AG10803 (cell line): ENCODE measurements at regions not wholly inside any gene's neighbourhood (a gene's known extent, or its start where the extent isn't known, plus 50 kb on each side); places are given as distances from the start of the nearest gene placed in this dataset.

Experiments
- DNase-seq: peaks from one replicate; pipeline ENCODE4 v3.0.0; 2010; ENCODE audit warnings: low read depth
- H3K4me3 ChIP-seq: 2 replicates; pipeline ENCODE4 v1.5.1; 2011; ENCODE audit warnings: mild to moderate bottlenecking, low read length, control low read depth
- CTCF ChIP-seq: conservative IDR thresholded peaks from 2 replicates; pipeline ENCODE4 v1.5.1; 2011; ENCODE audit warnings: mild to moderate bottlenecking, low read length, control low read depth, inconsistent platforms

DNA sequence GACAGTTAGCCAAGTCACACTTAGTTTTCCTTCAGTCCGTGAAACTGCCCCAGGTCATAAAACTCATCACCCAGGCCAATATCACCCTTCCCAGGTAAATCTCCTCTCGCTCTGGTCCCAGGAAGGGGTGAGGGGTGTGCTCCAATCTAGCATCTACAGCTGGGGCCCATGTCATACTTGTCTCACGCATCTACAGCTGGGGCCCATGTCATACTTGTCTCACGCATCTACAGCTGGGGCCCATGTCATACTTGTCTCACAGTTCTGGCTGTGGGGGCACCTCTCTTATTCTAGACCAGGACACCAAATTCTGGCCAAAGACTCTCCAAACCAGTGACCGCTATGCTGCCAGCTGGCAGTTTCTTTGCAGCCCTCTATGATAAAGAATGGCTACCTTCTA is 123.3 kb upstream of the DLGAP1 start:
- H3K4me3 ChIP-seq: no peak overlapping the region
- no peak for TF ChIP-seq CTCF
- no peak for DNase-seq

DNA sequence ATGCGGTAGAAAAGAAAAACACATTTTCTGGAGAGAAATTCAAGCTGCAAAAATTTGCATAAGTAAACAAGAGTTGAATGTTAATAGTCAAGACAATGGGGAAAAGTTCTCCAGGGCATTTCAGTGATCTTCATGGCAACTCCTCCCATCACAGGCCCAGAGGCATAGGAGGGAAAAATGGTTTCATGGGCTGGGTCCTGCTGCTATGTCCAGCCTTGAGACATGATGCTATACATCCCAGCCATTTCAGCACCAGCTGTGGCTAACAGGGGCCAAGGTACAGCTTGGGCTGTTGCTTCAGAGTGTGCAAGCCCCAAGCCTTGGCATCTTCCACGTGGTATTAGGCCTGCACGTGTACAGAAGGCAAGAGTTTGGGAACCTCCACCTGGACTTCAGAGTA is 118.6 kb upstream of the DLGAP1 start:
- no peak overlapping the region for H3K4me3 ChIP-seq
- DNase-seq: no peak
- TF ChIP-seq CTCF: no peak

DNA sequence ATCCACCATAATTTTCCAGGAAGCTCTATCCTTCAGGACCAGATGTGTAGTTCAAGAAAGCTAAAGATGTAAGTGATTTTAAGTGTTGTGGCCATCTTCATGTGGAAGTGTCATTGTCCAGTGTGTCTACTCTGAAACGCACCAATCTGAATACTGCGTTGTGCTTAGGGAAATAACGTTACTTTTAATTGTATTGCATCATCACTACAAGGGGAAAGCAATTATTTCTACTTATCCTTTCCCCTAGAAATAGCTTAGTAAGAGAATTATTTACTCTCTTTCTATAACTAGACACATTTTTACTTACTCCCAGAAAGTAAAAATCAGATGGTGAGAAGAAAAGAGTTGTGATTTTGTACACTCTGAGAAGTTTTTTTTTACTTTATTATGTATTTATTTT is 102.4 kb upstream of the DLGAP1 start:
- no peak for DNase-seq

DNA sequence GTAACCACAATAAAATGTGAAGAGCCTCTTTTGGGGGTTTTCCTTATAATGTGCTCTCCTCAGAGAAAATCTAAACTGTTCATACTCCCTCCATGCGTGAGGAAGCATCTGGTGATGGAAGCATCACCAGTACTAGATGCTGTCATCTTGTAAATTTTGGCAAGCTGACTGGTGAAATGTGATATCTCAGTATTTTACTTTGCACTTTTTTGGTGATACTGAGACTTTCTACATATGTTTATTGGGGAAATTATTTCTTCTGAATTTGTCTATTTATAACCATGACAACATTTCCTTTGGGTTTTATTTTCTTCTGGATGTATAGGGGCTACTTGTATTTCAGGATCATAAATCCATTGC is 95.9 kb upstream of the DLGAP1 start:
- no peak for DNase-seq
- no peak for TF ChIP-seq CTCF
- H3K4me3 ChIP-seq: no peak overlapping the region

More for the DNA sequence above, 102.4 kb upstream of the DLGAP1 start:
- H3K4me3 ChIP-seq: no peak overlapping the region
- no peak for TF ChIP-seq CTCF

GRCh38 chr18:4549164-4549872 is 94.2 kb upstream of the DLGAP1 start:
- no peak for DNase-seq
- no peak overlapping the region for H3K4me3 ChIP-seq
- TF ChIP-seq CTCF: no peak

DNA sequence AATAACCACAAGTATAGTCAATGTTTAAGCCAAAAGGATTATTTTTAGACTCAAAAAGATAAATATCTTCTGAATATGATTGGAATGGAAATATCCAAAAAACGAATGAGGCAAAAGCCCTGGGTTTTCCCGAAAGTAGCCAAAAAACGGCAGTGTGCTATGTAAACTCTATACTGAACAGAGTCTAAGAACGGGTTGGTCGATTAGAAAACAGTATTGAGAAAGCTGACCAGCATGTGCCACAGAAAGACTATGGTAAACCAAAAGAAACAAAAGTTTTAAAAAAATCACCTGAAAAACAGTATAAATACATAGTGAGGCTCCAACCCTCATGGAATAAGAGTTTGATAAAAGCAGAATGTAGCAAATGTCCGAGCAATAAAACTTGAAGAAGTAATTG is 92.0 kb upstream of the DLGAP1 start:
- TF ChIP-seq CTCF: no peak
- H3K4me3 ChIP-seq: no peak overlapping the region
- no peak for DNase-seq

GRCh38 chr18:4544142-4544541 is 89.0 kb upstream of the DLGAP1 start:
- no peak for TF ChIP-seq CTCF
- no peak overlapping the region for H3K4me3 ChIP-seq
- DNase-seq: no peak
